GM23248 (cell line): ENCODE measurements at regions not wholly inside any gene's neighbourhood (a gene's known extent, or its start where the extent isn't known, plus 50 kb on each side); places are given as distances from the start of the nearest gene placed in this dataset.

Experiments used
- EZH2 ChIP-seq: fragments of 200-600 bp; sonication (generic); IDR thresholded peaks from 2 replicates; pipeline ENCODE4 v1.6.1; 2018; ENCODE audit warnings: antibody characterized with exemption, mild to moderate bottlenecking; ENCODE audit not compliant: insufficient read depth, poor library complexity, severe bottlenecking
- EZH2phosphoT487 ChIP-seq: fragments of 200-600 bp; sonication (generic); IDR thresholded peaks from 2 replicates; pipeline ENCODE4 v1.6.1; 2018; ENCODE audit warnings: antibody characterized with exemption, moderate library complexity, mild to moderate bottlenecking, low read depth; ENCODE audit not compliant: insufficient read depth

GRCh38 chr5:117942861-117943519 is 1045.4 kb downstream of the DTWD2 start:
- TF ChIP-seq EZH2, result no peak
- TF ChIP-seq EZH2phosphoT487, result no peak
